ENCODE measurements at regions not wholly inside any gene's neighbourhood (a gene's known extent, or its start where the extent isn't known, plus 50 kb on each side); places are given as distances from the start of the nearest gene placed in this dataset.

DNA sequence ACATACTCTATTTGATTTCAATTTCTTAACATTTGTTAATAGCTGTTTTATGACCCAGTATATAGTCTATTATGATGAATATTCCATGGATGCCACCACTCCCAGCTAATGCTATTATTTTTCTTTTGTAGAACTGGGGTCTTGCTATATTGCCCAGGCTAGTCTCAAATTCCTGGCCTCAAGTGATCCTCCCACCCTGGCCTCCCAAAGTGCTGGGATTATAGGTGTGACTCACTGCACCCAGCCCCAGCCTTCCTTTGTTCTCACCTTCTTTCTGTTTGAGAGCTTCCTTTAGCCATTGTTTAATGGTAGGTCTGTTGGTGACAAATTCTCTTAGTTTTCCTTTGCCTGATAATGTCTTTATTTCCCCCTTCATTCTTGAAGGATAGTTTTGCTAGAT lies 52.9 kb upstream of the AMOTL1 start:
- DNase-seq (no peak), ATAC-seq (no peak)
- intact Hi-C loops (cut with DNase I, micrococcal nuclease) = no loop called here

DNA sequence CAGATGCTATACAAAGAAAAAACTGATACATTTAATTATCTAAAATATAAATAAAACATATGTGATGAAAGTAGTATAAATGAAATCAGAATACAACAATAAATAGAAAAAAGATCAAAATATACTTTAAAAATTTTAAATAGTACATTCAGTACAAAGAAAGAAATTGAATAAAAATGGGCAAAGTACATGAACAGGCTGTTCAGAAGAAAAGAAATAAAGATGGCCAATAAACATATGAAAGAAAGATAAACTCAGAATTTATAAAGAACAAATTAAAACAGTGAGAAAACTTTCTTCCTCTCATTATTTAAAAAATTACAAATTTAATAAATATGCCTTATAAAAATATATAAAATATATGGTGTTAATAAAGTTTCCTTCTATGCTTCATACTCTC lies 50.5 kb upstream of the AMOTL1 start:
- ATAC-seq = no peak
- DNase-seq = no peak
- intact Hi-C loops (cut with DNase I, micrococcal nuclease) = no loop called here
